ENCODE measurements at regions not wholly inside any gene's neighbourhood (a gene's known extent, or its start where the extent isn't known, plus 50 kb on each side); places are given as distances from the start of the nearest gene placed in this dataset.

GRCh38 chr14:54086767-54087166, 130.1 kb upstream of the BMP4 start:
- TF ChIP-seq NFIC (IDR thresholded peaks at IDR 0.05) = no peak
- no peak for TF ChIP-seq REST (IDR thresholded peaks at IDR 0.05; ENCODE audit: low read depth)
- TF ChIP-seq MAX (IDR thresholded peaks at IDR 0.05) = no peak
- TF ChIP-seq FOXM1 (IDR thresholded peaks at IDR 0.05; ENCODE audit: borderline replicate concordance, low read depth) = no peak
- TF ChIP-seq TEAD4 (IDR thresholded peaks at IDR 0.05) = no peak

All from Ishikawa (cell line).